K562 (cell line): ENCODE measurements at regions not wholly inside any gene's neighbourhood (a gene's known extent, or its start where the extent isn't known, plus 50 kb on each side); places are given as distances from the start of the nearest gene placed in this dataset.

Experiments used
- ARID1B ChIP-seq: fragments of 450-650 bp; IDR thresholded peaks from 2 replicates; pipeline ENCODE4 v1.6.1; 2016; ENCODE audit warnings: antibody characterized with exemption, mild to moderate bottlenecking, inconsistent platforms
- ATF1 ChIP-seq, 2 experiments: fragments of 450-650 bp in 1 of 2; IDR thresholded peaks; 2 replicates each; pipeline ENCODE4 v1.6.1; 2016; ENCODE audit warnings: missing compliant biosample characterization in 1 of 2, missing genetic modification characterization in 1 of 2
- CBX2 ChIP-seq: fragments of 200-600 bp; sonication (generic); IDR thresholded peaks from one replicate; pipeline ENCODE4 v1.6.1; 2012; ENCODE audit warnings: mild to moderate bottlenecking, low read length, inconsistent platforms; ENCODE audit not compliant: insufficient read depth, poor library complexity, severe bottlenecking
- CGGBP1 ChIP-seq: fragments of 250-450 bp; sonication (Bioruptor Pico); IDR thresholded peaks from 2 replicates; pipeline ENCODE4 v1.9.0; 2021; ENCODE audit warnings: mild to moderate bottlenecking
- CREB1 ChIP-seq, 2 experiments: sonication (generic) in 1 of 2; formaldehyde crosslinking in 1 of 2; IDR thresholded peaks; 2 replicates each; pipeline versions ENCODE4 v1.6.1 to v1.8.0; 2012 to 2022; ENCODE audit warnings: inconsistent platforms in 1 of 2, mild to moderate bottlenecking in 1 of 2, missing genetic modification reagents in 1 of 2, moderate library complexity in 1 of 2
- CREM ChIP-seq: IDR thresholded peaks from 2 replicates; pipeline ENCODE4 v1.6.1; 2014; ENCODE audit warnings: antibody characterized with exemption, low read depth
- CXXC5 ChIP-seq: fragments of 250-450 bp; sonication (Bioruptor Pico); IDR thresholded peaks from 2 replicates; pipeline ENCODE4 v1.8.0; 2022; ENCODE audit warnings: inconsistent platforms, mild to moderate bottlenecking, moderate library complexity
- EP300 ChIP-seq: IDR thresholded peaks from 2 replicates; pipeline ENCODE4 v1.6.1; 2012; ENCODE audit warnings: low read length, improper control_type of control experiment
- POLR2AphosphoS5 ChIP-seq: IDR thresholded peaks from 2 replicates; pipeline ENCODE4 v1.6.1; 2011; ENCODE audit warnings: mild to moderate bottlenecking, low read depth, low read length, moderate library complexity; ENCODE audit not compliant: control insufficient read depth, insufficient read depth
- POLR3A ChIP-seq: IDR thresholded peaks from 2 replicates; pipeline ENCODE4 v1.6.1; 2011; ENCODE audit warnings: borderline replicate concordance, mild to moderate bottlenecking, moderate library complexity; ENCODE audit not compliant: insufficient read length, insufficient read depth; ENCODE audit errors: extremely low read depth
- PTTG1 ChIP-seq: fragments of 450-650 bp; IDR thresholded peaks from 2 replicates; pipeline ENCODE4 v1.6.1; 2016; ENCODE audit warnings: low read depth, mild to moderate bottlenecking, missing genetic modification characterization, missing compliant biosample characterization
- RAD21 ChIP-seq, 2 experiments: fragments of 250-450 bp in 1 of 2; fragments of 450-650 bp in 1 of 2; sonication (Bioruptor Pico) in 1 of 2; formaldehyde crosslinking in 1 of 2; IDR thresholded peaks in 1 of 2; conservative IDR thresholded peaks in 1 of 2; 2 replicates each; pipeline versions ENCODE4 v1.4.0 to v1.8.0; 2020 to 2022; ENCODE audit warnings: mild to moderate bottlenecking in 2 of 2, moderate library complexity in 1 of 2
- SMARCC2 ChIP-seq: fragments of 450-650 bp; IDR thresholded peaks from 2 replicates; pipeline ENCODE4 v1.6.1; 2017; ENCODE audit warnings: antibody characterized with exemption, moderate library complexity, mild to moderate bottlenecking, low read depth
- SNRNP70 ChIP-seq: fragments of 200-400 bp; formaldehyde crosslinking; optimal IDR thresholded peaks from 2 replicates; pipeline ENCODE3; 2017; ENCODE audit warnings: low read depth, low read length
- STAT5A ChIP-seq: IDR thresholded peaks from 2 replicates; pipeline ENCODE4 v1.6.1; 2012; ENCODE audit warnings: low read length, inconsistent platforms, borderline replicate concordance
- TAF15 ChIP-seq: fragments of 200-400 bp; formaldehyde crosslinking; IDR thresholded peaks from 2 replicates; pipeline ENCODE4 v1.6.1; 2017; ENCODE audit warnings: mild to moderate bottlenecking, low read depth, low read length, moderate library complexity
- ZC3H4 ChIP-seq: sonication (generic); formaldehyde crosslinking; IDR thresholded peaks from 2 replicates; pipeline ENCODE4 v1.9.0; 2021; ENCODE audit warnings: missing genetic modification reagents, borderline replicate concordance
- ZKSCAN3 ChIP-seq: fragments of 250-450 bp; sonication (Bioruptor Pico); IDR thresholded peaks from 2 replicates; pipeline ENCODE4 v1.4.0; 2020
- ZNF143 ChIP-seq: sonication (generic); formaldehyde crosslinking; IDR thresholded peaks from 2 replicates; pipeline ENCODE4 v1.9.0; 2022; ENCODE audit warnings: mild to moderate bottlenecking, missing genetic modification reagents
- ZNF354B ChIP-seq: fragments of 250-450 bp; sonication (Bioruptor Pico); IDR thresholded peaks from 2 replicates; pipeline ENCODE4 v1.4.0; 2020
- TF ChIP-seq, protein P1 (sequence below): sonication (generic); formaldehyde crosslinking; IDR thresholded peaks from 2 replicates; pipeline ENCODE4 v1.8.1; 2023; ENCODE audit warnings: missing genetic modification reagents, mild to moderate bottlenecking, borderline replicate concordance

- TF ChIP-seq, protein P1, sequence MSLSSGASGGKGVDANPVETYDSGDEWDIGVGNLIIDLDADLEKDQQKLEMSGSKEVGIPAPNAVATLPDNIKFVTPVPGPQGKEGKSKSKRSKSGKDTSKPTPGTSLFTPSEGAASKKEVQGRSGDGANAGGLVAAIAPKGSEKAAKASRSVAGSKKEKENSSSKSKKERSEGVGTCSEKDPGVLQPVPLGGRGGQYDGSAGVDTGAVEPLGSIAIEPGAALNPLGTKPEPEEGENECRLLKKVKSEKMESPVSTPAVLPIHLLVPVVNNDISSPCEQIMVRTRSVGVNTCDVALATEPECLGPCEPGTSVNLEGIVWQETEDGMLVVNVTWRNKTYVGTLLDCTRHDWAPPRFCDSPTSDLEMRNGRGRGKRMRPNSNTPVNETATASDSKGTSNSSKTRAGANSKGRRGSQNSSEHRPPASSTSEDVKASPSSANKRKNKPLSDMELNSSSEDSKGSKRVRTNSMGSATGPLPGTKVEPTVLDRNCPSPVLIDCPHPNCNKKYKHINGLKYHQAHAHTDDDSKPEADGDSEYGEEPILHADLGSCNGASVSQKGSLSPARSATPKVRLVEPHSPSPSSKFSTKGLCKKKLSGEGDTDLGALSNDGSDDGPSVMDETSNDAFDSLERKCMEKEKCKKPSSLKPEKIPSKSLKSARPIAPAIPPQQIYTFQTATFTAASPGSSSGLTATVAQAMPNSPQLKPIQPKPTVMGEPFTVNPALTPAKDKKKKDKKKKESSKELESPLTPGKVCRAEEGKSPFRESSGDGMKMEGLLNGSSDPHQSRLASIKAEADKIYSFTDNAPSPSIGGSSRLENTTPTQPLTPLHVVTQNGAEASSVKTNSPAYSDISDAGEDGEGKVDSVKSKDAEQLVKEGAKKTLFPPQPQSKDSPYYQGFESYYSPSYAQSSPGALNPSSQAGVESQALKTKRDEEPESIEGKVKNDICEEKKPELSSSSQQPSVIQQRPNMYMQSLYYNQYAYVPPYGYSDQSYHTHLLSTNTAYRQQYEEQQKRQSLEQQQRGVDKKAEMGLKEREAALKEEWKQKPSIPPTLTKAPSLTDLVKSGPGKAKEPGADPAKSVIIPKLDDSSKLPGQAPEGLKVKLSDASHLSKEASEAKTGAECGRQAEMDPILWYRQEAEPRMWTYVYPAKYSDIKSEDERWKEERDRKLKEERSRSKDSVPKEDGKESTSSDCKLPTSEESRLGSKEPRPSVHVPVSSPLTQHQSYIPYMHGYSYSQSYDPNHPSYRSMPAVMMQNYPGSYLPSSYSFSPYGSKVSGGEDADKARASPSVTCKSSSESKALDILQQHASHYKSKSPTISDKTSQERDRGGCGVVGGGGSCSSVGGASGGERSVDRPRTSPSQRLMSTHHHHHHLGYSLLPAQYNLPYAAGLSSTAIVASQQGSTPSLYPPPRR (CRISPR knock-in tag) = no peak
- TF ChIP-seq CREM (no peak), CBX2 (no peak), RAD21 (CRISPR knock-in tag; conservative IDR thresholded peaks at IDR 0.05 in 1 of 2, IDR thresholded peaks at IDR 0.05 in 1 of 2) (no peak), ARID1B (peak; percentile 77), ZNF354B (no peak), ZKSCAN3 (no peak), PTTG1 (no peak), EP300 (peak; percentile 44; the same call in 1 of the 2 replicates), TAF15 (no peak), ZC3H4 (no peak), SMARCC2 (peak; percentile 64; the same call in 1 of the 2 replicates), SNRNP70 (no peak), STAT5A (no peak), POLR2AphosphoS5 (0 out of 2 replicates have a peak, but pooled peaks have one; percentile 28), ATF1 (CRISPR knock-in tag; IDR thresholded peaks at IDR 0.05) (no peak), ATF1 (tag; IDR thresholded peaks at IDR 0.05) (no peak), ZNF143 (no peak), CXXC5 (CRISPR knock-in tag) (0 out of 2 replicates have a peak, but pooled peaks have one; percentile 19), POLR3A (no peak), CGGBP1 (CRISPR knock-in tag) (no peak), CREB1 (IDR thresholded peaks at IDR 0.05) (no peak), CREB1 (CRISPR knock-in tag; IDR thresholded peaks at IDR 0.05) (no peak)
These were observed 80.5 kb upstream of the MBNL2 start (continued) for GRCh38 chr13:97141564-97142005.
